NCI-H1092 (cell line): ENCODE measurements at regions not wholly inside any gene's neighbourhood (a gene's known extent, or its start where the extent isn't known, plus 50 kb on each side); places are given as distances from the start of the nearest gene placed in this dataset.

Experiments used
- DNase-seq: peaks from one replicate; lab custom pipeline; 2025; lab: John Stamatoyannopoulos, UW

GRCh38 chr21:38885909-38886308 is 80.2 kb downstream of the ETS2 start:
- DNase-seq: no peak

- no peak for DNase-seq
Measured at GRCh38 chr21:38884440-38884839, 78.7 kb downstream of the ETS2 start.

GRCh38 chr21:38883142-38883541 is 77.4 kb downstream of the ETS2 start:
- no peak for DNase-seq

- no peak for DNase-seq
Measured at GRCh38 chr21:38881131-38881530, 75.4 kb downstream of the ETS2 start.

GRCh38 chr21:38880577-38880966 is 74.8 kb downstream of the ETS2 start:
- DNase-seq: no peak

GRCh38 chr21:38879912-38880576 is 74.3 kb downstream of the ETS2 start:
- DNase-seq: no peak

GRCh38 chr21:38878379-38879179 is 72.8 kb downstream of the ETS2 start:
- DNase-seq: no peak

- DNase-seq: no peak
Measured at GRCh38 chr21:38875694-38876492, 70.2 kb downstream of the ETS2 start.
